ENCODE measurements at regions not wholly inside any gene's neighbourhood (a gene's known extent, or its start where the extent isn't known, plus 50 kb on each side); places are given as distances from the start of the nearest gene placed in this dataset.
"Not testable (repeated sequence)": the region's sequence is repeated elsewhere in the genome, so short reads cannot be mapped to it uniquely, and the experiment has no call there.

DNA sequence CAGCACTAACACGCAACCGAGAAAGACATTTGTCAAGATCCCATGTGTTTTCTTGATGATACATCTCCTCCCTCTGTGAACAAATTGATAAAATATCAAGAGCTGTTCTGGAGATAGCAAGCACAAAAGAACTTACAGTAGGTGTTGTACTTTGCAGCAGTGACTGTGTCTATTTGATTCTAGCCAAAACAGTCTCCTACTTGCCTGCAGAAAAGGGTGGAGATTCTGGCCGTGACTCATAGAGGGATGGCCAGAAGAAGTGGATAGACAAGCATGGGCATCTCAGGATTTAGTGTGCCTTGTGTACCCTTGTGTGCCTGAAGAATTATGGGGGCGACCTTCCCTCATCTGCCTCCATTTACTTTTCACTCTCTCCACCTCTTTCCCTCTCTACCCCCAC is 458.4 kb upstream of the LRRC7 start:
- WGBS, 2 donors: 91 to 92% methylated on average over 4 of the region's 4 CpGs
- H3K36me3 ChIP-seq: no peaks in the 10 kb centered on the region
- no peak overlapping the region for H3K4me3 ChIP-seq
- H3K9me3 ChIP-seq: no peaks in the 10 kb centered on the region
- H3K27me3 ChIP-seq: no peaks in the 10 kb centered on the region
- no peaks in the 10 kb centered on the region for H3K4me1 ChIP-seq
- TF ChIP-seq, protein P1, sequence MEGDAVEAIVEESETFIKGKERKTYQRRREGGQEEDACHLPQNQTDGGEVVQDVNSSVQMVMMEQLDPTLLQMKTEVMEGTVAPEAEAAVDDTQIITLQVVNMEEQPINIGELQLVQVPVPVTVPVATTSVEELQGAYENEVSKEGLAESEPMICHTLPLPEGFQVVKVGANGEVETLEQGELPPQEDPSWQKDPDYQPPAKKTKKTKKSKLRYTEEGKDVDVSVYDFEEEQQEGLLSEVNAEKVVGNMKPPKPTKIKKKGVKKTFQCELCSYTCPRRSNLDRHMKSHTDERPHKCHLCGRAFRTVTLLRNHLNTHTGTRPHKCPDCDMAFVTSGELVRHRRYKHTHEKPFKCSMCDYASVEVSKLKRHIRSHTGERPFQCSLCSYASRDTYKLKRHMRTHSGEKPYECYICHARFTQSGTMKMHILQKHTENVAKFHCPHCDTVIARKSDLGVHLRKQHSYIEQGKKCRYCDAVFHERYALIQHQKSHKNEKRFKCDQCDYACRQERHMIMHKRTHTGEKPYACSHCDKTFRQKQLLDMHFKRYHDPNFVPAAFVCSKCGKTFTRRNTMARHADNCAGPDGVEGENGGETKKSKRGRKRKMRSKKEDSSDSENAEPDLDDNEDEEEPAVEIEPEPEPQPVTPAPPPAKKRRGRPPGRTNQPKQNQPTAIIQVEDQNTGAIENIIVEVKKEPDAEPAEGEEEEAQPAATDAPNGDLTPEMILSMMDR (IDR thresholded peaks at IDR 0.05): no peak
- TF ChIP-seq EP300 (IDR thresholded peaks at IDR 0.05): no peak
- no peak for DNase-seq (ENCODE audit: low spot score in 2 of 2)
- H3K27ac ChIP-seq: no peak overlapping the region

DNA sequence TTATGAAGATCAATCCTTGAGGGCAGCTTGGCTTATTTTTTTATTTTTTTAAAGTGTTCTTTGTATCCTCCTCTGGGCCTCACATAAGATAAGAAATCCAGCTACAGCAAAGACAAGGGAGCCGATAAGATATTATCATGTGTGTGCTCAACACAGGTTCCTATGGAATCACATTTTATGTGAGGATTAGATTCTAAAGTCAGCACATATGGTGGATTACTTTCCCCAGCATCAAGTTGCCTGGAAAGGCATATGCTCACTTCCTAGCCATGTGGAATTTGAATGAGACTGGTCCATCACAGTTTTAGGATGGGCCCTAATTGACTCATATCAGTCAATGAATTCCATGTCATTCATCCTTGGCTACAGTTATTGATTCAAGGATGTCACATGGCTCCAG is 456.9 kb upstream of the LRRC7 start:
- Histone ChIP-seq H3K4me3 (no peak overlapping the region), H3K27ac (no peak overlapping the region), H3K36me3 (no peaks in the 10 kb centered on the region), H3K9me3 (no peaks in the 10 kb centered on the region), H3K4me1 (no peaks in the 10 kb centered on the region), H3K27me3 (no peaks in the 10 kb centered on the region)
- no peak for DNase-seq (ENCODE audit: low spot score in 2 of 2)
- 76 to 85% methylated on average over 1 of the region's 1 CpG for WGBS, 2 donors
- TF ChIP-seq, protein P1 (IDR thresholded peaks at IDR 0.05): no peak
- TF ChIP-seq POLR2A (IDR thresholded peaks at IDR 0.05): no peak

DNA sequence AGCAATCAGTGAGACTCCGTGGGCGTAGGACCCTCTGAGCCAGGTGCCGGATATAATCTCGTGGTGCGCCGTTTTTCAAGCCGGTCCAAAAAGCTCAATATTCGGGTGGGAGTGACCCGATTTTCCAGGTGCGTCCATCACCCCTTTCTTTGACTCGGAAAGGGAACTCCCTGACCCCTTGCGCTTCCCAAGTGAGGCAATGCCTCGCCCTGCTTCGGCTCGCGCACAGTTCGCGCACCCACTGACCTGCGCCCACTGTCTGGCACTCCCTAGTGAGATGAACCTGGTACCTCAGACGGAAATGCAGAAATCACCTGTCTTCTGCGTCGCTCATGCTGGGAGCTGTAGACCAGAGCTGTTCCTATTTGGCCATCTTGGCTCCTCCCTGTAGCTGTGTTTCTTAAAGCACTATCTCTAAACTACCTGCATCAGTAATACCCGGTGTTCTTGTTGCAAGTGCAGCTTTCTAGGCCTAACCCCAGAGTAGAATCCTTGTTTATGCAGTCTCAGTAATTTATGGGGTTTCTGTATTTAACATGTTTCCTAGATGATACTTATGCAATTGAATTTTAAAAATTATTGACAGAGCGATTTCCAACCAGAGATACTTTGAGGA is 447.5 kb upstream of the LRRC7 start:
- not testable (repeated sequence) for DNase-seq (ENCODE audit: low spot score in 2 of 2); H3K36me3 ChIP-seq; H3K4me1 ChIP-seq; H3K27me3 ChIP-seq; H3K27ac ChIP-seq; H3K4me3 ChIP-seq; H3K9me3 ChIP-seq
- WGBS, 2 donors: 86 to 91% methylated on average over 24 of the region's 24 CpGs

DNA sequence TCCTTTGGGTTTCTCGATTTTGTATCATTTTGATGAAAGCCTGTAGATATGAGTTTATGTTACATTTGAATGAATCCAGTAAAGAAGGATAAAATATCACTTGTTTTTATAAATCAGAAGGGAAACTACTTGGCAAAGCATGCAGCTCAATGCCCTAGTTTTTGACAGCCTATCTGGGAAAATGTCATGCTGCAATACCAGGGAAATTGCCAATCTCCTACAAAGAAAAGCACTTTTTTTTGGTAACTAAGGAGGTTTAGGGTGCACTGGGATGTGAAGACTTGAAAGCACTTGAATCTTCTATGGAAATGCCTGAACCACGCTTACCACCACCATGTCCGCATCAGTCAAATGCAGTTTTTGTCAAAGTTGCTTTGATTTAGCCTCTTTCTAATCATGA is 446.9 kb upstream of the LRRC7 start:
- no peaks in the 10 kb centered on the region for H3K9me3 ChIP-seq
- no peaks in the 10 kb centered on the region for H3K36me3 ChIP-seq
- H3K4me1 ChIP-seq: peaks cover 0 to 7% (median 0%) of the 10 kb centered on the region in 4 donors
- WGBS, 2 donors: 84 to 86% methylated on average over 3 of the region's 3 CpGs
- TF ChIP-seq POLR2A (IDR thresholded peaks at IDR 0.05) (no peak), EP300 (IDR thresholded peaks at IDR 0.05) (no peak)
- TF ChIP-seq, protein P1 (IDR thresholded peaks at IDR 0.05): no peak
- no peak overlapping the region for H3K4me3 ChIP-seq
- H3K27me3 ChIP-seq: no peaks in the 10 kb centered on the region
- no peak for DNase-seq (ENCODE audit: low spot score in 2 of 2)
- H3K27ac ChIP-seq: no peak overlapping the region

DNA sequence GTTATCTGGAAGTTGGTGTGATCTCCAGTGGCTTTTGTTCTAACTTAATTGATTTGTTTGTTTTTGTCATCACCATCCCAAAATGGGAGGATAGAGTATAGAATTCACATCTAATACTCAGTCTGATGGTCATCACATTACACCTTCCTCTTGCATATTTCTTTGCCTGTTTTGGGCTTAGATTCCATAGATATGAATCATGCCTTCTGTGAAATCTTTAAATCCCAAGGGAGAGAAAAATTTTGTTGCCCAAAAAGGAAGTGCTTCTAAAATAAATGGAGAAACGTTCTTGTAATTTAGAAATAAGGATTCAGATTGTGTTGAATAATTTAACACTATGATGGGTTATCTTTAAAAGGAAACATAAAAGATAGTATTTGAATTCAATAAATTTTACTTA is 446.0 kb upstream of the LRRC7 start:
- Histone ChIP-seq H3K4me1 (peaks cover 0 to 7% (median 0%) of the 10 kb centered on the region in 4 donors), H3K4me3 (no peak overlapping the region), H3K27me3 (no peaks in the 10 kb centered on the region), H3K9me3 (no peaks in the 10 kb centered on the region), H3K27ac (no peak overlapping the region), H3K36me3 (no peaks in the 10 kb centered on the region)
- WGBS, 2 donors: 29 to 36% methylated on average over 1 of the region's 1 CpG
- TF ChIP-seq EP300 (IDR thresholded peaks at IDR 0.05) (no peak), POLR2A (IDR thresholded peaks at IDR 0.05) (no peak)
- TF ChIP-seq, protein P1 (IDR thresholded peaks at IDR 0.05): no peak
- DNase-seq (ENCODE audit: low spot score in 2 of 2): no peak

DNA sequence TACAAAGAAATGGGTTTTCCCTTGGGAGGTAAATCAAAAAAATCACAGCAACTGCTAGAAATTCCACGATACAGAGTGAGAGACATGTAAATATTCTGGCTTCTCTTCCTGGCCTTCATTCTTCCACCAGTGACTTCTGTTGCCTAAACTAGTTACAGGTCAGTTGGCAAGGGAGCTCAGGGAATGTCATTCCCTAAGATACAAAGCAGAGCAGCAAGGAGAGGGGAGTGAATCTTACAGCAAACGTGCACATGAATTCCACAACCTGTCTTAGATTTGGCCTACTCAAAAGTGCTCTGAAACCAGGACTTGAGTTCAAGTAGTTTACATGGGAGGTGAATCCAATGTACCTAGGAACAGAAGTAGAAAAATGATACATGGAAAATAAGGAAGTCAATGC is 445.3 kb upstream of the LRRC7 start:
- TF ChIP-seq POLR2A (IDR thresholded peaks at IDR 0.05): no peak
- TF ChIP-seq EP300 (IDR thresholded peaks at IDR 0.05): no peak
- Histone ChIP-seq H3K27ac (no peak overlapping the region), H3K9me3 (no peaks in the 10 kb centered on the region), H3K27me3 (no peaks in the 10 kb centered on the region), H3K4me3 (no peak overlapping the region), H3K4me1 (peaks cover 0 to 7% (median 0%) of the 10 kb centered on the region in 4 donors), H3K36me3 (no peaks in the 10 kb centered on the region)
- DNase-seq (ENCODE audit: low spot score in 2 of 2): no peak
- WGBS, 2 donors: 64 to 72% methylated on average over 2 of the region's 2 CpGs
